D721Med (cell line): ENCODE measurements at regions not wholly inside any gene's neighbourhood (a gene's known extent, or its start where the extent isn't known, plus 50 kb on each side); places are given as distances from the start of the nearest gene placed in this dataset.

Experiments
- DNase-seq: peaks from one replicate; pipeline ENCODE4 v3.0.0; 2011; ENCODE audit warnings: low spot score; ENCODE audit not compliant: insufficient read length
- FAIRE-seq: peaks from 2 replicates; lab custom pipeline; 2011; peaks lifted over from hg19 to GRCh38; lab: Jason Lieb, UNC
- CTCF ChIP-seq: IDR thresholded peaks from 2 replicates; pipeline ENCODE4 v1.5.1; 2012; ENCODE audit warnings: mild to moderate bottlenecking, control low read depth; ENCODE audit not compliant: insufficient read depth; ENCODE audit errors: missing control alignments

DNA sequence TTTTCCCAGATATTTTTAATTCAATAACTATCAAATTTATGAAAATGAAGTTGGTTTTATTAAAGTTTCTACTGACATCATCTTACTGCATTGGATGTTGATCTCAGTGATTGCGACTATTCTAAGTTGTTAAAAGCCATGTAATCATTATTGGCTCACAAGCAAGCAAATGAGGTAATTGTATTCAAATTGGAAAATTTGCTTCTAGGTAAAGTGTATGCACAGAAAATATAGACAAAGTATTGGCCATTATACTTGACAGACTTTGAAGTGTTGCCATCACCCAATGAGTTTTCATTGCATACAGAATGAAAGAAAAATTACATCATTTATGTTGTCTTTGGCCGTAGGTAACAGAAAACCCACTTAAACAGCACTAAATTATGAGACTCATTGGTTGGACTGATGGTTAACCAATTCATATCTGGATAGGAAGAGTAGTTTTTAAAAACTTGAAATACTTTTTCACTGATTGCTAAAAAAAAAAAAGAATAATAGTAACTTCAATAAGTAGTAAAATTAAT lies 299.2 kb downstream of the USP25 start:
- no peak for FAIRE-seq
- DNase-seq = no peak
- TF ChIP-seq CTCF = no peak

DNA sequence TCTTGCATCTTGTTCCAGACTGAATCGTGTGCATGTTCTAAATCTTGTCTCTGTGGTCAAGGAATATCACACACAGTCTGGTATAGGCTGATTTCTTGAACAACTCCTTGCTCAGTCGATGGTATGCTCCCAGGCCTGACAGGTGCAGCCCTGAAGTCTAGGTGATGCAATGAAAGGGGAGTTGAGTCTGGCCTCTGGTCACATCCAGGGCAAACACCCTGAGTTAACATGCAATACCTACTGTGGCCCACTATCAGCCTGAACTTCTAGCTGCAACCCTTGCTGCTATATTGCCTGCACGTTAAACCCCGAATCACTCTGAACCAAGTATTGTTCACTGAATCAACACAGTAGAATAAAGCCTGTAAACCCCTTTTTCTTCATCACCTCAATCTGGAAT lies 303.4 kb downstream of the USP25 start:
- DNase-seq = no peak
- FAIRE-seq = no peak
- TF ChIP-seq CTCF = no peak

- FAIRE-seq (no peak), DNase-seq (no peak)
Measured at GRCh38 chr21:16034446-16035190, 304.8 kb downstream of the USP25 start.

GRCh38 chr21:16037421-16037955 lies 307.7 kb downstream of the USP25 start:
- TF ChIP-seq CTCF = no peak
- FAIRE-seq (no peak), DNase-seq (no peak)

More at GRCh38 chr21:16034446-16035190, 304.8 kb downstream of the USP25 start:
- no peak for TF ChIP-seq CTCF

DNA sequence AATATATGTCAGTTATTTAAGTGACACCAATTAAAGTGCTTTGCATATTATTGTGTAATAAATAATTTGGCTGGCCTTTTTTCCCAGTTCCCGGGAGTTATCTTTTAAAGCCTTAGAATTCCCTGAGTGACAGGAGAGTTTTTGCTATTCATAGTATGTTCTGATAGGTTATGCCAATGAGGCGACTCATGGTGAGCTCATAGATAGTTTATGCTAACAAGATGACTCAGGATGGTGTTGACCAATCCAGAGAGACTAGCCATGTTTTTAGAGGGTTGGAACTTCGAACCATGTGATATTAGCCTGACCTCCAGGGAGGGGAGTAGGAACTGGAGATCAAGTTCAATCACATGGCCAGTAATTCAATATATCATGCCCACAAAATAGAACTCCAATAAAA lies 310.8 kb downstream of the USP25 start:
- no peak for TF ChIP-seq CTCF
- FAIRE-seq (no peak), DNase-seq (no peak)

GRCh38 chr21:16044676-16045075 lies 314.9 kb downstream of the USP25 start:
- FAIRE-seq (no peak), DNase-seq (no peak)
- TF ChIP-seq CTCF = no peak
